Esophagus squamous epithelium (tissue), 5 donors: ENCODE measurements at regions not wholly inside any gene's neighbourhood (a gene's known extent, or its start where the extent isn't known, plus 50 kb on each side); places are given as distances from the start of the nearest gene placed in this dataset.

Experiments
- DNase-seq: peaks from one replicate; lab custom pipeline; 2025; lab: John Stamatoyannopoulos, UW
- H3K27ac ChIP-seq, 4 donors: fragments of 200-600 bp; sonication (generic); one replicate each; pipeline ENCODE4 v1.5.1; 2016 to 2019; ENCODE audit warnings: mild to moderate bottlenecking in 1 of 4
- H3K27me3 ChIP-seq, 4 donors: fragments of 200-600 bp; sonication (generic); 1 replicate in 3 of 4; 2 replicates in 1 of 4; pipeline versions ENCODE4 v1.5.1 to v1.6.0; 2017 to 2021; ENCODE audit warnings: antibody characterized with exemption in 1 of 4
- H3K36me3 ChIP-seq, 3 donors: fragments of 200-600 bp; sonication (generic); one replicate each; pipeline ENCODE4 v1.5.1; 2016 to 2019
- H3K4me1 ChIP-seq, 3 donors: fragments of 200-600 bp; sonication (generic); one replicate each; pipeline ENCODE4 v1.5.1; 2017 to 2019
- H3K4me3 ChIP-seq, 4 donors: fragments of 200-600 bp; sonication (generic); 1 replicate in 3 of 4; 2 replicates in 1 of 4; pipeline ENCODE4 v1.5.1; 2016 to 2019; ENCODE audit warnings: mild to moderate bottlenecking in 2 of 4, moderate library complexity in 1 of 4
- H3K9me3 ChIP-seq, 3 donors: fragments of 200-600 bp; sonication (generic); one replicate each; pipeline ENCODE4 v1.5.1; 2016 to 2019
- CTCF ChIP-seq, 6 experiments: fragments of 450-650 bp in 4 of 6; fragments of 200-600 bp in 2 of 6; sonication (generic) in 2 of 6; IDR thresholded peaks; one replicate each; pipeline ENCODE4 v1.5.1; 2016 to 2019; ENCODE audit warnings: antibody characterized with exemption in 6 of 6, mild to moderate bottlenecking in 4 of 6, moderate library complexity in 4 of 6
- POLR2A ChIP-seq, 4 donors: fragments of 450-650 bp; IDR thresholded peaks; one replicate each; pipeline ENCODE4 v1.6.1; 2017; ENCODE audit warnings: antibody characterized with exemption in 4 of 4, mild to moderate bottlenecking in 4 of 4, moderate library complexity in 3 of 4
- WGBS, 2 donors: methylation state at CpG; one replicate each; pipeline ENCODE4 v1.1.5; 2018; 5-methylcytosine and 5-hydroxymethylcytosine counted together
- intact Hi-C: fragments of 100-400 bp; cut with DNase I; formaldehyde crosslinking; loops from one replicate; pipeline ENCODE4 v1.15.0; 2022
- donor health status: DM: yes; HTN: yes; CAD: no.

GRCh38 chr21:31479222-31479621 is 135.2 kb upstream of the TIAM1 start:
- Histone ChIP-seq H3K9me3 (peaks cover 0 to 20% (median 8%) of the 10 kb centered on the region in 3 donors), H3K4me1 (no peaks in the 10 kb centered on the region), H3K36me3 (no peaks in the 10 kb centered on the region), H3K27me3 (no peaks in the 10 kb centered on the region), H3K4me3 (no peak overlapping the region), H3K27ac (no peak overlapping the region)
- intact Hi-C loops = no loop called here
- DNase-seq = no peak
- no peak for TF ChIP-seq POLR2A (IDR thresholded peaks at IDR 0.05)
- TF ChIP-seq CTCF (IDR thresholded peaks at IDR 0.05) = no peak
- 95 to 98% methylated on average over 8 of the region's 8 CpGs for WGBS, 2 donors

DNA sequence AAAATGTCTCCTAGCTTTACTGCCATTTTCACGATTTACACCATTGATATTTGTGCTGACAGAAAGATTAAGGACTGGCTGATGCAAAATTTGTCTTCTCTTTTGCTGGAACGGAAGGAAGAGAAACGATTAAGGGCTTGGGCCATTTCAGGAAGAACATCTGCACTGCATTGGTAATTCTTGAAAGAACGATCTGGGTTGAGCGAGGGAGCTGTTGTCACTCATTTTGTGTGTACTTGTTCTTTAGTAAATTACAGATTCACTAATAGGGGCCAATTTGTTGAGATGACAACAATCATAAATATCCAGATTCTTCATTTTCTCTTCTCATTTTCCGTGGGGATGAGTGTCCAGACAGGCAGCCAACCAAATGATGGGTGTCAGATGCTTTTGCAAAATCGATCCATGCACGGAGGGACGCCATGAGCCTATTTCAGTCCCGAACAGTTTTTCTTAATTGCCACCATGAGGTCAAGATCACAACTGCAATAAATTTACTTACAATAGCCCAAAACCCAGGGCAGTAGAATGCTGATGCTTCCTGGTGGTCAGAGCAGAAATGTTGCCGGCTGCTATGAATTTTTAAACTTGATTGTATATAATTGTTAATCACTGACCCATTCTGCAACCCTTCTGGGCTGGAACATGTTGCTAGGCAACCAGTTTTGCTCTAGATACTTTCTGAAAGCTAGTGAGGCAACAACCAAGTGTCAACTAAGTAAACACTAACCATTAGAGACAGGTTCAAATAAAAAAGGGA is 132.4 kb upstream of the TIAM1 start:
- DNase-seq = no peak
- Histone ChIP-seq H3K9me3 (peaks cover 0 to 12% (median 4%) of the 10 kb centered on the region in 3 donors), H3K4me3 (no peak overlapping the region), H3K36me3 (no peaks in the 10 kb centered on the region), H3K4me1 (no peaks in the 10 kb centered on the region), H3K27me3 (no peaks in the 10 kb centered on the region), H3K27ac (no peak overlapping the region)
- TF ChIP-seq POLR2A (IDR thresholded peaks at IDR 0.05) = no peak
- TF ChIP-seq CTCF (IDR thresholded peaks at IDR 0.05) = no peak
- WGBS, 2 donors = 67 to 79% methylated on average over 11 of the region's 11 CpGs
- intact Hi-C loops = no loop called here

GRCh38 chr21:31475223-31475622 is 131.2 kb upstream of the TIAM1 start:
- H3K9me3 ChIP-seq = no peaks in the 10 kb centered on the region
- H3K27ac ChIP-seq = no peak overlapping the region
- no peaks in the 10 kb centered on the region for H3K4me1 ChIP-seq
- intact Hi-C loops = no loop called here
- no peaks in the 10 kb centered on the region for H3K27me3 ChIP-seq
- WGBS, 2 donors = 84 to 86% methylated on average over 4 to 5 of the region's 5 CpGs
- DNase-seq = no peak
- no peaks in the 10 kb centered on the region for H3K36me3 ChIP-seq
- no peak overlapping the region for H3K4me3 ChIP-seq
- no peak for TF ChIP-seq POLR2A (IDR thresholded peaks at IDR 0.05)
- no peak for TF ChIP-seq CTCF (IDR thresholded peaks at IDR 0.05)

DNA sequence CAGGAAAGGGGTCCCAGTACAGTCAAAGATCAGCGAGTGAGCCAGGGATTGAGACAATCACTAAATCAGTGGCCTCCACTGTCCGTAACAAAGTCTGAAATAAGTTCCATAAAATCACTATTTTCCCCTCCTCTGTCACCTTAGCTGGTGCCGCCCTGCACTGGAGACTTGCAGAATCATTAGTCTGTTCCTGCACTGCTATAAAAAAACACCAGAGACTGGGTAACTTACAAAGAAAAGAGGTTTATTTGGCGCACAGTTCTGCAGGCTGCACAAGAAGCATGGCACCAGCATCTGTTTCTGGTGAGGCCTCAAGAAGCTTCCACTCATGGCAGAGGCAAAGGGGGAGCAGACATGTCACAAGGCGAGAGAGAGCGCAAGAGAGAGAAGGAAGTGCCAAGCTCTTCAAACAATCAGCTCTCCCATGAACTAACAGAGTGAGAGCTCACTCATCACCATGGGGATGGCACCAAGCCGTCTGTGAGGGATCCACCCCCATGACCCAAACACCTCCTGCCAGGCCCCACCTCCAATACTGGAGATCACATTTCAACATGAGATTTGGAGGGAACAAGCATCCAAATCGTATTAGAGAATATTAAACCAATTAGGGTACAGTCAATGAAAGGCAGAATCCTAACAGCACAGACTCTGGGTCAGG is 129.8 kb upstream of the TIAM1 start:
- H3K4me1 ChIP-seq = no peaks in the 10 kb centered on the region
- 69 to 74% methylated on average over 8 of the region's 8 CpGs for WGBS, 2 donors
- no peaks in the 10 kb centered on the region for H3K27me3 ChIP-seq
- intact Hi-C loops = no loop called here
- no peaks in the 10 kb centered on the region for H3K9me3 ChIP-seq
- H3K4me3 ChIP-seq = no peak overlapping the region
- H3K27ac ChIP-seq = no peak overlapping the region
- H3K36me3 ChIP-seq = no peaks in the 10 kb centered on the region
- TF ChIP-seq CTCF (IDR thresholded peaks at IDR 0.05) = no peak
- TF ChIP-seq POLR2A (IDR thresholded peaks at IDR 0.05) = no peak
- DNase-seq = no peak

GRCh38 chr21:31471865-31472264 is 127.8 kb upstream of the TIAM1 start:
- no peak for TF ChIP-seq POLR2A (IDR thresholded peaks at IDR 0.05)
- TF ChIP-seq CTCF (IDR thresholded peaks at IDR 0.05) = no peak
- intact Hi-C loops = no loop called here
- H3K27ac ChIP-seq = no peak overlapping the region
- H3K9me3 ChIP-seq = no peaks in the 10 kb centered on the region
- 85 to 91% methylated on average over 4 of the region's 4 CpGs for WGBS, 2 donors
- H3K27me3 ChIP-seq = no peaks in the 10 kb centered on the region
- no peak for DNase-seq
- H3K36me3 ChIP-seq = no peaks in the 10 kb centered on the region
- H3K4me3 ChIP-seq = no peak overlapping the region
- no peaks in the 10 kb centered on the region for H3K4me1 ChIP-seq
